ENCODE measurements at regions not wholly inside any gene's neighbourhood (a gene's known extent, or its start where the extent isn't known, plus 50 kb on each side); places are given as distances from the start of the nearest gene placed in this dataset.

DNA sequence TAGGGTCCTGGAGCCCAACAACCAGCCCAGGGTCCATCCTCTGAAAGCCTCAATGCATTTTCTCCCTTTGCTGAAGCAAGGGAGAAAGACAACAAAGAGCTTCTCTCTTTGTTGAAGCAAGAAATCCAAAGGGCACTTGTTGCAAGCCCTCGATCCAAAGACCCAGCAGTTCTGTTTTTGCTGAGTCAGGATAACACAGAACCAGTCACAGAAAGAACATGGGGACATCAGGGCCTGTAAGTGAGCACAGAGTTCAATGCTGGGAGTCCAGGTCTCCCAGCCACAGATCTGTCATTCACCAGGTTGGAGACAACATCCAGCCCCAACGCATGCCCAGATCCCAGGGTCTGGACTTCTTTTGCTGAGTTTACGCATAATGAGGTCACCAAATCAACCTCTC lies 315.8 kb upstream of the KLHL29 start:
- no peak for DNase-seq

DNA sequence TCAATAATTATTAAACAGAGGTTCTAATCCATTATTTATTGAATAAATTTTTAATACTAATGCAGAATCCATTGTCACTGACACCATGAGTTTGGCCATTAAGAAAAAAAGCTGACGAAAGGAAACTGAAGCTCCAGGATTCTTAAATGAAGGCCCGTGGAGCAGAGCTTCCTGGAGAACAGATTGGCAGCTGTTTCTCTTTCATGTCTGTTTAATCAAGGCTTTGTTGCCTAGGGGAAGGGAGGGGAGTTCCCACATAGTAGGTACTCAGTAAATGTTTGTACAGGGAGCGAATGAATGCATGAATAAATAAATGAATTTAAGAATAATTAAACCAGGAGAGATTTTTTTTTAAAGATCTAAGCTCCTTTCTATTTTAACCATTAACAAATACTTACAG lies 315.1 kb upstream of the KLHL29 start:
- DNase-seq: no peak

DNA sequence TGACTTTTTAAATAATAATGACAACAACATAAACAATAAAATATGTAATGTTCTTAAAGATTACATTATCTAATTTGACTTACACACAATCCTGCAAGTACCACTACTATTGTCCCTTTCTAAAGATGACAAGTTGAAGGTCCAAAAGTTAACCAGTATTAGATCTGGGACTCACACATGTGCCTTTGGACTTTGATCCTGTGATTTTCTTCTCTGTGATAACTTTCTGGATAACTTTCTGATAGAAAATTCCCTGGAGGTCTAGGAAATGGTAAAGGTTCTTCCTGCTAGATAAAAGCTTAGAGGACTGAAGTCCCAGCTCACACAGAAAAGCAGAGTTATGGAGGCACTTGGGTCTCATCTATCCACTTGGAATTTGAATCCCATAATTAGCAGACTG lies 311.9 kb upstream of the KLHL29 start:
- DNase-seq: no peak

DNA sequence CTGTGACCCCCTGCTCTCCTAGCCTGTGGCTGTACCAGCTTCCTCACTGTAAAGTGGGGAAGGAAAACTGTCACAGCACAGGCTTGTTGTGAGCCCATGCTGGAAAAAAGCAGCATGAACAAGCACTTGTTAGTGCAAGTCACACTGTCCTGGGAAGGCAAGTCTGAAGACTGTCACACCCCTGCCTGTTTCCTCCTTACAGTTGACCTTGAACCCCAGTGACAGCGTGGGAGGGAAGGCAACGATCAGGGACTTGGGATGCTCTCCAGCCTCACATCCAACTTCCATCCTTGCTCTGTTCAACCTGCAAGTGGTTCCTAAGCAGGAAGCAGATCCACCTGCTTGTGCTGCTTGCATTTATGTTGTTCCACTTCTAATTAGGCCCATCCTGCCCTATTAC lies 311.3 kb upstream of the KLHL29 start:
- DNase-seq: no peak

DNA sequence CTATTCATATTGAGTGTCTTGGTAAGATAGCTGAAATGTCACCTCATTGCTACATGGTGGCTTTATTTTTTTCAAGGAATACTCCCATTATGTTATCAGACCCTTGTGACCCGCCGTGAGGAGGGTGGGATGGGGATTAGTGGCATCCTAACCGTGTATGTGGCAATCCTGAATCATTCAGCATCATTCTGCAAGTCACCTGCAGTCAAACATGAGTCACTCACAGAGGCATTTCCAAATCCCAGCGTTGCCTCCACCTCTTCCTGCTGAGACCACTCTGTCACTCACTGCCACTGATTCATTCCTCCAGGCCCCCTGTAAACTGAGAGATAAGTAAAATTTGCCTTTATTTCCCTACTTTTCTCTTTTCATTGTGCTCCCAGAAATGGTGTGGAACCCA lies 307.4 kb upstream of the KLHL29 start:
- no peak for DNase-seq

DNA sequence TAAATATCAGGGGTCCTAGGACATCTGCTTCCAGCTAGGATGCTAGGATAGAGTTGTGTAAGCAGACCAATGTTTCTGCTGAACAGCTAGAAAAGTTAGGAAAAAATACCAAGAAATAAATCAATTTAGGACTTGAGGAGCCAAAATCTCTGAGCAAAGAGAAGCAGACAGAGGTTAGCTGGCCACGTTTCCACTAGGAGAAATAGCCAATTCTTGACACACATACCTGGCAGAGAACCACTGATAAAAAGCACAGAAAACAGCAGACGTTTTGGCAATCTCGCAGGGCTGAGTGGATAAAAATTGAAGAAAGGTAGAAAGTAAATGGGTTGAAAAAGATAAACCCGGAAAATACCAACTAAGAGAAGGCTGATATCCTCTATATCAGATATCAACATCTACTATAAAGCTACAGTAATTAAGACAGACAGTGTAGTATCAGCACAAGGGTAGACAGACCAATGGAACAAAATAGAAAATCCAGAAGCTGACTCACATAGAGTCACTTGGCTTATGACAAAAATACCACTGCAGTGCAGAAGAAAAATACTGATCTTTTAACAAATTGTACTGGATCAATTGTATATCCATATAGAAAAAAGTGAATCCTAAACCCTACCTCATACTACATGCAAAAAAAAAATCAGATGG lies 306.1 kb upstream of the KLHL29 start:
- no peak for DNase-seq

DNA sequence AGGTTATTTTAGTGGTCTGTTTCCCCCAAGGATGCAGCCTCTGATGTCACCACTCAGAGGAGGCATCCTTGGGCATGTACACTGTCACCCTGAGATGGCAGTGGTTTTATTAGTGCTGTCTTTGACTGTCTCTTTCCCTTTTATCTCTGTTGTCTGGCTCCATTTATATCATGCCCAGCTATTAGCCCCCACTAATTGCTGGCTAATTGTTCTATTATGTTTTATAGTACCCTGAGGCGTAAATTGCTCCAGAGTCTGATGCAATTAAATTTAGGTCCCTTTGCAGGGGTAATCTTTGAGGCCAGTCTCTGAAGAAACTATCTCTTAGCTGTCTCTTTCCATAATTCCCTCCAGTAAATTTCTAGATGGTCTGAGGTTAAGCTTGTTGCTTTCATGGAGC lies 301.0 kb upstream of the KLHL29 start:
- DNase-seq: no peak

DNA sequence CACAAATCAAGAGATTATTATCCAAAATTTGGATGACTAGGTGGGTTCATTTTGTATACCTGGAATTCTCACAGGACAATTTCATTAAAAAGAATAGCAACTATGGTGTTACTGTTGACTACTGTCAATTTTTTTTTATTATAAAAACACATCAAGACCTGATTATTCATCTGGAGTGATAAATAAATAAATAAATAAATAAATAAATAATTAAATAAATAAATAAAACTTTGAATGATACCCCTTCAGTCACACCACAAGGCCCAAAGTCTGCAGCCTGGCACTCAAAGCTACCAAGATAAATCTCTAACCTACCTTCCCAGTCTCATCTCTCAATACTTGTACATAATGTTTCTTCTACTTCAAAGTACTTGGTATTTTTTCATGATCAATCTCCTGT lies 294.0 kb upstream of the KLHL29 start:
- no peak for DNase-seq

DNA sequence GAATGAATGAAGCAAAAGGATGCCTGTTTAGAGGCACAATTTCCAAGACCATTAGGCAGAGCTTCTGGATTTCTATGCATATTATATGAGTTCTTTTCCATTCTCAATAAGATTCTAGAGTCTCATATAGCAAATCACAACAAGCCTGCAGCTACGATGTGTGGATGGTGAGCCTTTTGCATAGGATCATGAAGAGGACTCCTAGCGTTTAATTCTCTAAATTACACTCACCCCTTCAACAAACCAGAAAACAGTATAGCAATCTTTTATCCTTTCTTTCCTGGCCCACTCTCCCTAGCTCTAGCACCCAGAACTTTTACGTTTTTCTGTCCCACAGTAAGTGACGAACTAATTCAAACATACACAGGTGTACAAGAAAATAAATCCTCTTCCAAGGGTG lies 293.1 kb upstream of the KLHL29 start:
- no peak for DNase-seq

DNA sequence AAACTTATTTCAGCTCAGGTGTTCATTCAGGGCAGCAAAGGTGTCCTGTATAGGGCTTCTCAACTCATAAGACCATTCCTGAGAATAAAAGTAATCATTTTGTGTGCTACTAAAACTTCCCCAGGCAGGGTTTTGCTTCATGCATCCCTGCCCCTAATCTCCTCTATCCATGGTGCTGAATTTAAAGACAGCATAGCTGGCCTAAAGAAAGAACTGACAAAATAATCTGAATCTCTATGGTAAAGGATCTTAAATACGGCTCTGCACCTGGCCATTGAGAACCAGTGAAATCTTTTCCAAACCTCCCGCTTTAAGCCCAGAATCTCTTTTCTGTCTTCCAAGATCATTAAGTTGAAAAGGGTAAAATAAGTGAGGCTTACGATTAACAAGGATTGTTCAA lies 292.1 kb upstream of the KLHL29 start:
- DNase-seq: no peak

DNA sequence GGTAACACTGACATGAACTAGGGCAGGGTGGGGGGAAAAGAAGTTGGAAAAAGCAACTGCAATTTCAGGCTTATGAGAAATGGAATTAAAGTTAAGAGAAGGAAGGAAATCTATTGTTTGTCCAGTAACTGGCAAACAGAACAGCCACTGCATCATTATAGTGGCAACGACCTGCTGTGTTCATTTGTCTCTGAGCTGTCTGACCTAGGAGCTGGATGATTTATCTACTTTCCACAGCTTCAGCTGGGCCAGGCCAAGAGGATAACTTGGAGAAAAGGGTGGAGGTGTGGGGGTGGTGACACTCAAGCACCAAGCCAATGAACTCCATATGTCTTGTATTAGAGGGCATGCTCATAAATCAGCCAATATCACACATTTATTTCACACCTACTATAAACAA lies 291.5 kb upstream of the KLHL29 start:
- no peak for DNase-seq

DNA sequence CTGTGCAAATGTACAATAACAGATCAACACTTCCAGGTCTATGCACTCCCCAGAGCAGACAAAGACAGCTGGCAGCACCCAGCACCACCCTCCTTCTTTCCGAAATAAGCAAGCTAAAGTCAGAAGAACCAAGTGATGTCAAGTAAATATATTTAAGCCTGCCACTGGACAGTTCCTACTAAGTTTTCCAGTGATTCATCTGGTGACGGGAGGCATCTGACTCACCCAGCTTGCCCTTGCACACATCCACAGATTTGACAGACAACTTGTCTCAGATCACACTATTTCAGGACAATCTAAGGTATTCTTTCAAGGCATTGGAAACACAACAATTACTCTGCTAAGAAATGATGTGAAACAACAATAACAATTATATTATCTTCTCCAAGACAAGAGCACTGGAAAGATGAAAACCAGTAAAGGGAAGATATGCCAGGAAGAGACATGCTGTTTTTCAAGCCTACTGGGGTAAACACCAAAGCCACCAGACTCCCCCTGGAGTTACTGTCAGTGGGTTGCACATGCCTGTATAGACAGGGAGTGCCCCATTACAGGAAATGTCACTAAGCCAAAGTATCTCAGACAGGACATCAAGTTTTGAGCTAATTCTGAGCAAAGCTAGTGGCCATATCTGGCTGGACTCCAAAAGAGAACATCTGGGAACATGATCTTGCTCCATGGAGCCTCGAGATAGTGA lies 287.9 kb upstream of the KLHL29 start:
- no peak for DNase-seq

DNA sequence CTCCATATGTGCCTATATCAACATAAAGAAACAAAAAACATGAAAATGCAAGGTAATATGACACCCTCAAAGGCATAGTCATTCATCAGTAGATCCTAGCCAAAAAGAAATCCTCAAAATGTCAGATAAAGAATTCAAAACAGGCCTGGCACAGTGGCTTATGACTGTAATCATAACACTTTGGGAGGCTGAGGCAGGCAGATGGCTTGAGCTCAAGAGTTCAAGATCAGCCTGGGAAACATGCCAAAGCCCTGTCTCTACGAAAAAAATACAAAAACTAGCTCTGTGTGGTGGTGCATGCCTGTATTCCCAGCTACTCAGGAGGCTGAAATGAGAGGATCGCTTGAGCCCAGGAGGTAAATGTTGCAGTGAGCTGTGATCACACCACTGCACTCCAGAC lies 284.6 kb upstream of the KLHL29 start:
- DNase-seq: no peak

DNA sequence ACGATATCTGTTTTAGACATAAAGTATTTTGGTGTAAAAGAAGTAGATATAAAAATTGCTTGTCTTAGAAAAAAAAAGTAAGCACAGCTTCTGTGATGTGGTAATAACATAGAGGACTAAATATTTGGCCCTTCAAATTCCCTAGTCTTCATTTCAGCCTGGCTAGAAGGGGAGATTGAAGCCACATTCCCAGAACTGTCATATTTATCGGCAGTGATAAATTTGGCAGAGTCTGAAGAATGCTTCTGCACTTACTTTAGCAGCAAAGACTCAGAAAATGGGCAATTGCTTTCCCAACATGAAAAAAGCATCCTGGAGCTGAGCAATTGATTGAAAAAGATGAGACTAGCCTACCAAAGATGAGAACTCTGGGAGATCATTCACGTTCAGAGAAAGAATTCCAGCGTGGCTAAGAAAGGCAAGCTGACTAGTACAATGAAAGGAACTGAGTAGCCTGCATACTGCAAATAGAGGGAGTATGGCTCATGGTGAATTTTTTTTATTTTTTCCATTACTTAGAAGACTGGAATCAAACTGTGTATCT lies 278.7 kb upstream of the KLHL29 start:
- no peak for DNase-seq

DNA sequence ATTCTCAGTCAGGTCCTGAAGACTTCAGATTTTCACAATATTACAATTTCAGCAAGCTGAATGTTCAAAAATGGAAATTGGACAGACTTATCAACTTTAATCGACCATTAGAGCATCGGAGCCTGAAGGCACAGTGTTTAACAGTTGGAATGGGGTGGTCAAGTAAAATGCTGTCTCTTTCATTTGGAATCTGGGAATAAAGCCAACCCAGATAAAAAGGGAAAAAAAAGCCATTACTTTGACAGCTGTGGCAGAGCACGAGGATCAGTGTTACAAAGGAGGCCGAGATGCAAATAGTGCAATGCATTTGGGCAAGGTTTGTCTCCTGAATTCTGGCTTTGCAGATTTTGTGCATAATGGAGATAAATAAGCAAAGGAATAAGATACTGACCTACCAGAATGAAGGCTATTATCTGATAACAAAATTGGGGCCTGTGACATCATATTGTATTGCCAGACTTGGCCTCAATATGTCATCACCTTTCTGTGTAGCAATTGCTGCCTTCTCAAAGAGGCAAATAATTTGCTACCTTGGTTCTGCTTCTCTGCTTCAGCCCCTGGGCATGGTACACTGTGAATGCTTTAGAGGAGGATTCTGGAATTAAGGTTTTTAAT lies 277.5 kb upstream of the KLHL29 start:
- DNase-seq: no peak

DNA sequence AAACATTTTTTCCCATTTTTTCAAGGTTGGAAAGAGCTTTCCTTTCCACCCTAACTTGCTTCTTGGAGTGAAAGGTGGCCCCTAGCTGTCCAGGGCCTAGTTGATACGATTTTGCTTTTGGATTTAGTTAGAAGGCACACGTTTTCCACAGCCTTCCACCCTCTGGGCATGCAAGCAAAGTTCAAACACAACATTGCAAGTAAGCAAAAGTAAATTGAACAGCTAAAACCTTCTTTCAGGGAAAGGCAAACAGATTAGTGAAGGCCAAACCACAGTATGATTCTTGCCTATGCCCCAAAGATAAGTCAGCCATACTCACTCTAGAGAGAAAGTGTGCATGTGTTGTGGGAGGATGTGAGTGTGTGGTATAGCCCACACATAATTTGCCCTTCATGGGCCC lies 273.7 kb upstream of the KLHL29 start:
- DNase-seq: no peak

DNA sequence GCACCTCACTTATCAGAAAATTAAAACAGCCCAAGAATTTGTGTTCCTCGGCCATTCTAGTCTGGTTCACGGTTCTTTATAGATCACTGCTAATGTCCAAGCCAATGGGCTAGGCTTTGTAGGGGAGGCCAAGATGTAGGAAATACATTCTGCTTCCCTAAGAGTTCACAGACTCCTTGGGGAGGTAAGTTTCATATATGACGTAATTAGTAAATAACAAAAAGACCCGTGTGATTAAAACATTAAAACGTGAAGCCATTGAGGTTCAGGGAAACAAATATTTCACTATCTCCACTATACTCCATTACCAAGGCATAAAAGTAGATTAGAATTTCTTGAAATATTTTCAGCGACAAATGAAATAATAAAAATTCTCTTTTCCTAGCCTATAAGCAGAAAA lies 272.5 kb upstream of the KLHL29 start:
- DNase-seq: no peak

DNA sequence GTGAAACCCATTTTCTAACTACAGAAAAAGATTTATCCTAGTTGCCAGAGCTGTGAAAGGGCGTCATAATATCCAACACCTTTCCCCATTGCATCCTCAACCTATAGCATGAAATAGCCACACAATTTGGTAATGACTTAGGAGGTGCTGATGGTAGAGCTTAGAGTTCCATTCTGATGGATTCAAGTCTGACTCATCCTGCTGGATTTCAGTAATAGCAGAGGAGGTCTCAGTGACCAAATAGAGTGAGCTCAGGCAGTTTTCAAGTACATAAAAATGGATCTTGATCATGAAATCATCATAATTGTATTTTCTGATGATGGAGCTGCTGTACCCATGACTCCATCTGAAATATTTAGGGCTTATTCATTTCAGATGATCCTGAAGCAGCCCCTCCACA lies 270.7 kb upstream of the KLHL29 start:
- no peak for DNase-seq

DNA sequence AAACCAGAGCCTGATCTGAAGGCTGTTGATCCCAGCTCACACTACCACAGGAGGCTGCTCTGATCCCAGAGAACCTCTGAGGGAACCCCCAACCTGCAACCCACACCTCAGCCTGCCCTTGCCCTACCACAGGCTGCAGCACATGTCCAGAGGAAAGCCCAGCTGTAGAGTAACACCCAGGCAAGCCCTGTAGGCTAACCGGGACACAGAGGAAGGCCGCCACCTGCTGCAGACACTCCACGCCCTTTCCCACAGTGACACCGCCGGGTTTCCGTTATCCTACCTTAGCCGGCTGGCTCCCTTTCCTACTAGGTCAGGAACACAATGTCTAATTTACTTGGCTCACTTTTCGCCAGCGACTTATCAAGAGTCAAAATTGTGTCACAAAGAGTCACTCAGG lies 266.7 kb upstream of the KLHL29 start:
- no peak for DNase-seq

DNA sequence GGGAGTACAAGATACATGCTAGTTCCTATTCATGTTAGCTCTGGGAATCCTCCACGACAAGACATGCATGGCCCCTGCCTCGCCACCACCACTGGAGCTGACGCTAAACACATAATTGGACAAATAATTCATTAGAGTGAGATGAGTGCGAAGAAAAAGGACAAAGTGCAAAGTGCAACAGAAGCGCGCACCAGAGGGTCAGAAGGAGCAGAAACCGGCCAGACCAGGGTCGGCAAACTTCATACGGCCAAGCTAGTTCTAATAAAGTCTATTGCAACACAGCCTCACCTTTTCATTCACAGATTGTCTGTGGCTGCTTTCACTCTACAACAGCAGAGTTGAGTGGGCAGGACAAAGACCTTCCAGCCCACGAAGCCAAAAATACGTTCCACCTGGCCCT lies 266.1 kb upstream of the KLHL29 start:
- DNase-seq: no peak

DNA sequence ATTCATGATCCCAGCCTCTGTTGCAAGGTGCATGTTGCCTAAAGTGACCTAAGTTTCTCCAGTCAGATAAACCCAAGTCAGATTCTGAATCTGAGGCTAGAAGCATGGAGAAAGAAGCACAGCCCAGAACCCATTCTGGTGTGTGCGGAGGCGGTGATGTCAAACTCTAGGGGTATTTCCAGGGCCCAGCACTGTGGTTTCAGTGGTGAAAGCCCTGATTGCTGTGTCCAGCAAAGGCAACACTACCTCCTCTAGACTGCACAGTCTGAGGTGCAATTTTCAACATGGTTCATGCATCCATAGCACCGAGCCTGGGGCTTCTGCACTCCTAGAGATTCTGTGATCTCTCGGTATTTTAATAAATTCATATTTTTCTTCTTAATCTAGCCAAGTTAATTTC lies 264.8 kb upstream of the KLHL29 start:
- DNase-seq: no peak

DNA sequence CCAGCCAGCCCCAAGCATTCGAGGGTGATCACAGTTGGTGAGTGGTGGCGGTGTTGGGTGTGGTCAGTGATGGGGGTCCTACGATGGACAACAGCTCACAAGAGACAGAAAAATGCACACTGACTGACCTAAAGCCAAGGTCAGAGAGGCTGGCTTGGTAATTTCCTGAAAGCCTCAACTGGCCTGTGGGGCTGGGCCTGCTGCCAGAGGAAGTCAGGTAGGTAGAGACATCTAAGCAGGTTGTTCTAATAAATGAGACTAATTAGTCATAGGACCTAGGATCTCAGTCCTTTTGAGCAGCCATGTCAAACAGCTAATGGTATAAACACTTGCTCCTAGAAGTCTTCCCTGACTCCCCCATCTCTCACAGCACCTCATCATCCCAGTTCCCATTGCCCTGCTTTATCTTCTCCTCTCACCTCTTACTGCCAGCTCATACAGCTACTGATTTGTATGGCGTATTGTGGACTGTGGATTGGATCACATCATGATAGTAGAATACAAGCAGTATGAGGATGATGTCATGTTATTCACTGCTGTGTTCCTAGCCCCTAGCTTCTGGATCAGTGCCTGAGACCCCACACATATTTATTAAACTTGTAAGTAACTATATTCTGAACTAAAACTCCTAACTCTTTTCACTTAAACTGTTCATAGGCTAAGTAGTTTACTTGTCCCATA lies 262.9 kb upstream of the KLHL29 start:
- DNase-seq: no peak

DNA sequence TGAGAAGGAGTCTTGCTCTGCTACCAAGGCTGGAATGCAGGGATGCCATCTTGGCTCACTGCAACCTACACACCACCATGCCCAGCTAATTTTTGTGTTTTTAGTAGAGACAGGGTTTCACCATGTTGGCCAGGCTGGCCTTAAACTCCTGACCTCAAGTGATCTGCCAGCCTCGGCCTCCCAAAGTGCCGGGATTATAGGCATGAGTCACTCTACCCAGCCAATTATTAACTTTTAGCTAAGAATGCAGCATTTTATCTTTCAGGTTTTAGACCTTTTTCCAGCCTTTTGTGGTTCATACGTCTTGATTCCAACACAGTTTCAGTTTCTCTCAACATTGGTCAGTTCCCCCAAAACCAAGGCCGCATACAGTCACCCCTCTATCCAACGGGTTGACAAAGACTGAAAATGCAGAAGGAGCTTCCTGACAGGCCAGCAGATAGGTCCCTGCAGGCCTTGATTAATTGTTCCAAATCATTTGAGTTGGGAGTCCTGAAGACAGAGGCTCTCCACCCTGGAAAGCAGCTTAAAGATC lies 262.2 kb upstream of the KLHL29 start:
- DNase-seq: no peak

DNA sequence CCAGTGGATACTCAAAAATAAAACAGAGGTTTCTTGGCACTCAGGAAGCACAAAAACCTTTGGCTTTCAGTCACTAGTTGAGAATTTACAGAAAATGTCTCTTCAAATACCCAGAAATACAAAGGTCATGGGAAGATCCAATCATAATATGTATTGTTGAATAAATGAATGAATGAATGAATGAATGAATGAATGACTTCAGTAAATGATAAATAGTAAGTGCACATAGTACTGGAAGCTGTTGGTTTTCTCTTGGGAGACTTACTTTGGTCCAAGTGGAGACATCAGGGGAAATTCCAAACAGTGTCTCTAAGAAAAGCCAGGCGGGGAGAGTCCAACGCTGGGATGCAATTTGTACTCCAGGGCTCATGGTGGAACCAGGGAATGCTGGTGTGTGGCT lies 261.3 kb upstream of the KLHL29 start:
- no peak for DNase-seq
